ENCODE measurements at regions not wholly inside any gene's neighbourhood (a gene's known extent, or its start where the extent isn't known, plus 50 kb on each side); places are given as distances from the start of the nearest gene placed in this dataset.
"Not testable (repeated sequence)": the region's sequence is repeated elsewhere in the genome, so short reads cannot be mapped to it uniquely, and the experiment has no call there.

- no peak for TF ChIP-seq CTCF (IDR thresholded peaks at IDR 0.05; ENCODE audit: poor library complexity, severe bottlenecking)
- H3K27me3 ChIP-seq (ENCODE audit: insufficient read depth, poor library complexity, severe bottlenecking), result no peaks in the 10 kb centered on the region
- H3K9me3 ChIP-seq (ENCODE audit: severe bottlenecking), result no peaks in the 10 kb centered on the region
- H3K4me1 ChIP-seq (ENCODE audit: insufficient read depth, poor library complexity, severe bottlenecking), result no peaks in the 10 kb centered on the region
- DNase-seq (ENCODE audit: low spot score), result no peak
- no peak for ATAC-seq (ENCODE audit: low read depth)
- H3K27ac ChIP-seq (ENCODE audit: poor library complexity, severe bottlenecking), result no peak overlapping the region
- no peak overlapping the region for H3K4me3 ChIP-seq (ENCODE audit: severe bottlenecking)
- H3K36me3 ChIP-seq (ENCODE audit: low read depth), result no peaks in the 10 kb centered on the region
These were observed 2236.0 kb upstream of the AGA start for GRCh38 chr4:179678093-179678814.

- H3K27me3 ChIP-seq (ENCODE audit: insufficient read depth, poor library complexity, severe bottlenecking); DNase-seq (ENCODE audit: low spot score); H3K27ac ChIP-seq (ENCODE audit: poor library complexity, severe bottlenecking); H3K4me3 ChIP-seq (ENCODE audit: severe bottlenecking); H3K9me3 ChIP-seq (ENCODE audit: severe bottlenecking); H3K4me1 ChIP-seq (ENCODE audit: insufficient read depth, poor library complexity, severe bottlenecking); ATAC-seq (ENCODE audit: low read depth); H3K36me3 ChIP-seq (ENCODE audit: low read depth): not testable (repeated sequence)
These were observed 2241.4 kb upstream of the AGA start for GRCh38 chr4:179683661-179684060.

- Histone ChIP-seq H3K36me3 (ENCODE audit: low read depth) (no peaks in the 10 kb centered on the region), H3K27ac (ENCODE audit: poor library complexity, severe bottlenecking) (no peak overlapping the region), H3K4me1 (ENCODE audit: insufficient read depth, poor library complexity, severe bottlenecking) (peaks cover 4% of the 10 kb centered on the region), H3K9me3 (ENCODE audit: severe bottlenecking) (peaks cover 2% of the 10 kb centered on the region), H3K27me3 (ENCODE audit: insufficient read depth, poor library complexity, severe bottlenecking) (no peaks in the 10 kb centered on the region), H3K4me3 (ENCODE audit: severe bottlenecking) (no peak overlapping the region)
- no peak for DNase-seq (ENCODE audit: low spot score)
- TF ChIP-seq CTCF (IDR thresholded peaks at IDR 0.05; ENCODE audit: poor library complexity, severe bottlenecking), result no peak
- ATAC-seq (ENCODE audit: low read depth), result no peak
These were observed 2250.0 kb upstream of the AGA start for GRCh38 chr4:179692222-179692621.

GRCh38 chr4:179695175-179695574 lies 2252.9 kb upstream of the AGA start:
- TF ChIP-seq CTCF (IDR thresholded peaks at IDR 0.05; ENCODE audit: poor library complexity, severe bottlenecking), result no peak
- no peak for DNase-seq (ENCODE audit: low spot score)
- peaks cover 2% of the 10 kb centered on the region for H3K9me3 ChIP-seq (ENCODE audit: severe bottlenecking)
- no peaks in the 10 kb centered on the region for H3K27me3 ChIP-seq (ENCODE audit: insufficient read depth, poor library complexity, severe bottlenecking)
- no peaks in the 10 kb centered on the region for H3K36me3 ChIP-seq (ENCODE audit: low read depth)
- no peak overlapping the region for H3K4me3 ChIP-seq (ENCODE audit: severe bottlenecking)
- peaks cover 4% of the 10 kb centered on the region for H3K4me1 ChIP-seq (ENCODE audit: insufficient read depth, poor library complexity, severe bottlenecking)
- peak; percentile 96 for ATAC-seq (ENCODE audit: low read depth)
- peak overlapping the region; percentile 35 for H3K27ac ChIP-seq (ENCODE audit: poor library complexity, severe bottlenecking)

GRCh38 chr4:179698321-179698720 lies 2256.1 kb upstream of the AGA start:
- H3K9me3 ChIP-seq (ENCODE audit: severe bottlenecking), result peaks cover 2% of the 10 kb centered on the region
- TF ChIP-seq CTCF (IDR thresholded peaks at IDR 0.05; ENCODE audit: poor library complexity, severe bottlenecking), result no peak
- DNase-seq (ENCODE audit: low spot score), result no peak
- no peaks in the 10 kb centered on the region for H3K27me3 ChIP-seq (ENCODE audit: insufficient read depth, poor library complexity, severe bottlenecking)
- no peaks in the 10 kb centered on the region for H3K36me3 ChIP-seq (ENCODE audit: low read depth)
- no peak for ATAC-seq (ENCODE audit: low read depth)
- H3K4me1 ChIP-seq (ENCODE audit: insufficient read depth, poor library complexity, severe bottlenecking), result peaks cover 4% of the 10 kb centered on the region
- no peak overlapping the region for H3K4me3 ChIP-seq (ENCODE audit: severe bottlenecking)
- H3K27ac ChIP-seq (ENCODE audit: poor library complexity, severe bottlenecking), result no peak overlapping the region

Measured in RWPE2 (cell line).